IPS-18c (cell line): ENCODE measurements at regions not wholly inside any gene's neighbourhood (a gene's known extent, or its start where the extent isn't known, plus 50 kb on each side); places are given as distances from the start of the nearest gene placed in this dataset.
"Not testable (repeated sequence)": the region's sequence is repeated elsewhere in the genome, so short reads cannot be mapped to it uniquely, and the experiment has no call there.

Experiments
- H3K4me3 ChIP-seq: 2 replicates; pipeline ENCODE4 v1.7.0; 2013; ENCODE audit warnings: low read depth, mild to moderate bottlenecking, low read length, moderate library complexity; ENCODE audit not compliant: insufficient read depth
- H3K9me3 ChIP-seq: one replicate; pipeline ENCODE4 v1.6.1; 2013; ENCODE audit warnings: mild to moderate bottlenecking, low read length, moderate library complexity; ENCODE audit not compliant: control insufficient read depth, insufficient read depth

- H3K9me3 ChIP-seq, H3K4me3 ChIP-seq: not testable (repeated sequence)
Observed at GRCh38 chr16:88276123-88276588, 106.6 kb upstream of the ZNF469 start.

DNA sequence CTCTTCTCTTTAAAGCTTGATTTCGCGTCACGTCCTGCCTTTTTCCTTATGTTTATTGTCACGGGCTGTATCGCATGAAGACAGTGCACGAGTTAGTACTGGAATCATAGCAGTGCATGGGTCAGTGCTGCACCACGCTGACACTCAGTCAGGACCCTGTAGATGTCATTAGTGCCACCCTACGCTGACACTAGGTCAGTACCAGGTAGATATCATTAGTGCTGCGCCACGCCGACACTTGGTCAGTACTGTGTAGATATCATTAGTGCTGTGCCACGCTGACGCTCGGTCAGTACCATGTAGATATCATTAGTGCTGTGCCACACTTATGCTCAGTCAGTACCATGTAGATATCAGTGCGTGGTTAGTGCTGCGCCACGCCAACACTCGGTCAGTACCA, 106.2 kb upstream of the ZNF469 start:
- peaks cover 9% of the 10 kb centered on the region for H3K9me3 ChIP-seq

DNA sequence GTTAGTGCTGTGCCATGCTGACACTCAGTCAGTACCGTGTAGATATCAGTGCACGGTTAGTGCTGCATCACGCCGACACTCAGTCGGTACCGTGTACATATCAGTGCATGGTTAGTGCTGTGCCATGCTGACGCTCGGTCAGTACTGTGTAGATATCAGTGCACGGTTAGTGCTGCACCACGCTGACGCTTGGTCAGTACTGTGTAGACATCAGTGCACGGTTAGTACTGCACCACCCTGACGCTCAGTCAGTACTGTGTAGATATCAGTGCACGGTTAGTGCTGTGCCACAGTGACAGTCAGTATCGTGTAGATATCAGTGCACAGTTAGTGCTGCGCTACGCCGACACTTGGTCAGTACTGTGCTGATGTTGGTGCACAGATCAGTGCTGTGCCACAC, 102.8 kb upstream of the ZNF469 start:
- Histone ChIP-seq H3K4me3 (no peak overlapping the region), H3K9me3 (peaks cover 13% of the 10 kb centered on the region)

More for the DNA sequence above, 106.2 kb upstream of the ZNF469 start:
- no peak overlapping the region; the same call in 1 of the 2 replicates for H3K4me3 ChIP-seq

DNA sequence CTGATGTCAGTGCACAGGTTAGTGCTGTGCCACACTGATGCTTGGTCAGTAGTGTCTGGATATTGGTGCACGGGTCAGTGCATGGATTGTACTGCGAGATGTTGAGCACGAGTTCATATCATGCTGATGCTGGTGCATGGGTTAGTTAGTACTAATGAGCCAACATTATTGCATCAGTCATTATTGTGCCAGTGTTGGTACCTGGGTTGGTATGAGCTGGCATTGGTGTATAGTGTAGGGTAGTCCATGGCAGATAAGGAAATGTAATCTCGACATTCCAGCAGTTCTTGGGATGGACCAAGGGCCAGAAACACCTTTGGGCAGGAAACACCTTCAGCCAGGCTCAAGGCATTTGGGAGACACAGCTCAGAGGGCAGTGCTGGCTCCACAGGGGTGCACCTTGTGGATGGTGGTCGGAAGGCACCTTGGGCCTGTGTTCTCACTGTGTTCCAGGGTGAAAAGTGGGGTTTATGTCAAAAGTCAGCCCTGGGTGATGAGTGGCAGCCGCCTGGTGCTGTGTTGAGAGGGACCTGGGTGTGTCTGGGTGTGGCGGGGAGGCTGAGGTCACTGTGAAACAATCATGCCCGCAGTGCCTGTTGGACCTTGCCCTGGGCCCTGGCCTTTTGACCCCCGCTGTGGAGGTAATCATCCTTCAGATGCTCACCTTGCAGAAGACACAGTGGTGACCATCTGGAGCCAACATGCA, 100.7 kb upstream of the ZNF469 start:
- H3K4me3 ChIP-seq, result no peak overlapping the region
- H3K9me3 ChIP-seq, result peaks cover 15% of the 10 kb centered on the region

- H3K9me3 ChIP-seq, result peaks cover 15% of the 10 kb centered on the region
- no peak overlapping the region for H3K4me3 ChIP-seq
Observed at GRCh38 chr16:88282564-88283395, 100.0 kb upstream of the ZNF469 start.

- H3K9me3 ChIP-seq, result peaks cover 15% of the 10 kb centered on the region
Observed at GRCh38 chr16:88283596-88283995, 99.2 kb upstream of the ZNF469 start.

DNA sequence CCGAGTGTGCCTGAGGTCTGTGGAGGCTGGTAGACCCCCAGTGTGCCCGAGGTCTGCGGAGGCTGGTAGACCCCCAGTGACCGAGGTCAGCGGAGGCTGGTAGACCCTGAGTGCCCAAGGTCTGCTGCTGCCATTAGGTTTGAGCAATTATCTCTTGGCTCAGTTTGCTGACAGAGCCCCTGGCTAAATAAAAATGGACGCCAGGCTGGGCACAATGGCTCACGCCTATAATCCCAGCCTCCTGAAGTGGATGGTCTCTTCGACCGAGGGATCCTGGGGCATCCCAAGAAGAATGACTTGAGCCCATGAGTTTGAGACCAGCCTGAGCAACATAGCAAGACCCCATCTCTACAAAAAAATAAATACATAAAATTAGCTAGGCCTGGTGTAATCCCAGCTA, 98.7 kb upstream of the ZNF469 start:
- Histone ChIP-seq H3K4me3 (no peak overlapping the region), H3K9me3 (peaks cover 15% of the 10 kb centered on the region)

More at GRCh38 chr16:88283596-88283995, 99.2 kb upstream of the ZNF469 start:
- H3K4me3 ChIP-seq, result no peak overlapping the region

GRCh38 chr16:88284626-88285513, 97.9 kb upstream of the ZNF469 start:
- H3K9me3 ChIP-seq, result peaks cover 15% of the 10 kb centered on the region

GRCh38 chr16:88285514-88285822, 97.3 kb upstream of the ZNF469 start:
- peaks cover 12% of the 10 kb centered on the region for H3K9me3 ChIP-seq
- H3K4me3 ChIP-seq, result no peak overlapping the region

More at GRCh38 chr16:88284626-88285513, 97.9 kb upstream of the ZNF469 start:
- H3K4me3 ChIP-seq, result peak overlapping the region; percentile 15; the same call in 1 of the 2 replicates

DNA sequence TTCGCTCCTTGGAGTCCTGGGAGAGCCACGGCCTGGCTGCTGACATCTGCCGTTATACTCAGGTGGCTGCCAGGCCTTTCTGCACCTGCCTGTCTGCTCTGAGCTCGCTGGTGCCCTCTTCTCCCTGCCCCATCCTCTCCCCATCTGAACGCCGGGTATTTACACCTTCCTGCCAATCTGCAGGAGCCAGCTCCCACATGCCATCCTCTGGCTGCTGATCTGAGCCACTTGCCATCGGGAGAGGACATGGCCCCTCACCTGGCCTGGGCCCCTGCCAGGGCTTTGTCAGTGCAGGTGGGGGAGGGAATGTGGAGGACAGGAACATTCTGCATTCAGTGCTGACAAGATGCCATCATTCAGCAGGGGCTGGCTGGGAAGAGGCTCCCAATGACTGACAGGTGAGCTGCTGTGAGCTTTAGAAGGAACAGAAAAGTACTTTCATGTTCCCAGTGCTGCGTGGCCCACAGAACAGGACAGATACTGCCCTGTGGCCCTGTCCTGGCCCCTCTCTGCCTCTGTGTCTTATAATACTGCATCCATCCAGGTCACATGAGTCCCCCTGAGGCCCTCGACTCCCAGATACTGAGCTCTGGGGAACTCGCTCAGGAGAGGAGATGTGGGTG, 96.3 kb upstream of the ZNF469 start:
- H3K4me3 ChIP-seq, result 0 out of 2 replicates have a peak overlapping the region, but pooled peaks have one; percentile 9
- peaks cover 10% of the 10 kb centered on the region for H3K9me3 ChIP-seq

DNA sequence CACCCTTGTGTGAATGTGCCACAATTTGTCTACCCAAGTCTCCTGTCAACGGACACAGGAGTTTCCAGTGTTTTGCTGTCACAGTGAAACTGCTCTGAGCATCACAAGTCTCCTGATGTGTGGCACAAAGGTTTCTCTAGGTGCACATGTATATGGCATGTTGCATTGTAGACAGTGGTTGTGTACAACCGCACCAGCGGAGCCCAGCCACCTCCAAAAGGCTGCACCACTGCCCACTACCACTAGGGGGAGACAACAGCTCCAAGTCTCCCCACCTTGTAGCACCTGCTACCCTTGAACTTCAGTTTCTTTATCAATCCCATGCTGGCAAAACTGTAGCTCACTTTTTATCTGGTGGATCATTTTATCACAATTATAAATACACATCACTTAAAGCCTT, 95.5 kb upstream of the ZNF469 start:
- Histone ChIP-seq H3K4me3 (no peak overlapping the region), H3K9me3 (peaks cover 10% of the 10 kb centered on the region)

- no peak overlapping the region for H3K4me3 ChIP-seq
- peaks cover 10% of the 10 kb centered on the region for H3K9me3 ChIP-seq
Observed at GRCh38 chr16:88288303-88288702, 94.5 kb upstream of the ZNF469 start.

DNA sequence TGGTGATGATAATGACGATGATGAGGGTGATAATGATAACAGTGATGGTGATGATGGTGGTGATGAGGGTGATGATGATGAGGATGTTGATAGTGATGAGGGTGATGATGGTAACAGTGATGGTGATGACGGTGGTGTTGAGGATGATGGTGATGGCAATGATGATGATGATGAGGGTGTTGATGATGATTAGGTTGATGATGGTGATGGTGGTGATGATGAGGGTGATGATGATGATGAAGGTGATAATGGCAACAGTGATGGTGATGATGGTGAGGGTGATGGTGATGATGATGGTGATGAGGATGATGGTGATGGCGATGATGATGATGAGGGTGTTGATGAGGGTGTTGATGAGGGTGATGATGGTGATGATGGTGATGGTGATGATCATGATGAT, 93.8 kb upstream of the ZNF469 start:
- Histone ChIP-seq H3K9me3 (peaks cover 9% of the 10 kb centered on the region), H3K4me3 (no peak overlapping the region)

DNA sequence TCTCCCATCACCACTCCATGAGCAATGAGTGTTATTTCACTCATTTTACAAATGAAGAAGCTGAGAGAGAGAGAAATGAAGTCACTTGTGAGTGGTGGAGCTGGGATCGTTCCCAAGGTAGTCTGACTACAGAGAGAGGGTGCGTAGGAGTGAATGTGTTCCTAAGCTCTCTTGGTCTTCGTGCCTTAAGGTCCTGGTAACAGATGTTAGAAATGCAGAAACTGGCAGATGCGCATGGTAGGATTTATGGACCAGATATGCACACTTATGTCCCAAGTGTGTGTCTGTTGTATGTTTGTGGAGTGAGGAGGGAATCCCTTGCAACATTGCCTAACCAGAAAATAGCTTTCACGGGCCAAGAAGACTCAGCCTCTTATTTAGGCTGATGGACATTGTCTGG, 93.2 kb upstream of the ZNF469 start:
- peaks cover 7% of the 10 kb centered on the region for H3K9me3 ChIP-seq
- no peak overlapping the region for H3K4me3 ChIP-seq

DNA sequence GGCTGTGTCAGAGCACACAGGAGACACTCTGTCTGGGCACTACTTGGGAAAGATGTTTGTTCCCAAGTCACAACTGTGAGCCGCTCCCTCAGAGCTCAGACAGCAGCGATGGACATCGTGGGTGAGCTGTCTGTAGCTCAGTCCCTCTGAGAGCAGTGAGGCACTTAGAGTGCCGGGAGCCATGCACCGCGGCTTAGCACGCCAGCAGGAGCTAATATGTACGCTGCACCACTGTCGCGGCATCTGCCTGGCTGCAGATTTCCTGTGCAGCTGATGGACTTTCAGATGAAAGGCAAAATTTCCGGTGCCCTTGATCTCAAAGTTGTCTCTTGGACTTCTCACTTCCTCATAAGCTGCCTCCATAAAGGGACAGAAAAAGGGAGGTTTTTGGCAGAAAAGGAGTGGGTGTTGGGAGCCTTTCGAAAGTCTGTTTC, 92.8 kb upstream of the ZNF469 start:
- Histone ChIP-seq H3K4me3 (no peak overlapping the region), H3K9me3 (peaks cover 7% of the 10 kb centered on the region)

- H3K9me3 ChIP-seq, result peaks cover 7% of the 10 kb centered on the region
Observed at GRCh38 chr16:88290850-88291830, 91.6 kb upstream of the ZNF469 start.

More at GRCh38 chr16:88290850-88291830, 91.6 kb upstream of the ZNF469 start:
- no peak overlapping the region for H3K4me3 ChIP-seq
